ENCODE measurements at regions not wholly inside any gene's neighbourhood (a gene's known extent, or its start where the extent isn't known, plus 50 kb on each side); places are given as distances from the start of the nearest gene placed in this dataset.

DNA sequence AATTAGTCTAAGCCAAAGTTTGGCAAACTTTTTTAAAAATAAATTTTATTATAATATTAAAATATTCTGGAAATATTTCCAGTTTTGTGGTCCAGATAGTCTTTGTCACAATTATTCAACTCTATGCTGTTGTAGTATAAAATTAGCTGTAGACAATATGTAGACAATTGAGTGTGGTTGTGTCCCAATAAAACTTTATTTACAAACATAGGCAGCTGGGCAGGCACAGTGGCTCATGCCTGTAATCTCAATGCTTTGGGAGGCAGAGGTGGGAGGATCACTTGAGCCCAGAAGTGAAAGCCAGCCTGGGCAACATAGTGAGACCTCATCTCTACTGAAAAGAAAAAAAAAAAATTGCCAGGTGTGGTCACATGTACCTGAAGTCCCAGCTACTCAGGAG is 150.5 kb upstream of the EPB41L4A start:
- Histone ChIP-seq H3K27ac (no peak overlapping the region), H3K27me3 (ENCODE audit: insufficient read depth in 3 of 3, low read length in 2 of 3) (no peaks in the 10 kb centered on the region), H3K4me1 (no peaks in the 10 kb centered on the region), H3K9me3 (no peaks in the 10 kb centered on the region), H3K4me3 (no peak overlapping the region), H3K36me3 (ENCODE audit: insufficient read depth in 1 of 2, low read depth in 1 of 2) (no peaks in the 10 kb centered on the region)
- no peak for ATAC-seq
- TF ChIP-seq, protein P1, sequence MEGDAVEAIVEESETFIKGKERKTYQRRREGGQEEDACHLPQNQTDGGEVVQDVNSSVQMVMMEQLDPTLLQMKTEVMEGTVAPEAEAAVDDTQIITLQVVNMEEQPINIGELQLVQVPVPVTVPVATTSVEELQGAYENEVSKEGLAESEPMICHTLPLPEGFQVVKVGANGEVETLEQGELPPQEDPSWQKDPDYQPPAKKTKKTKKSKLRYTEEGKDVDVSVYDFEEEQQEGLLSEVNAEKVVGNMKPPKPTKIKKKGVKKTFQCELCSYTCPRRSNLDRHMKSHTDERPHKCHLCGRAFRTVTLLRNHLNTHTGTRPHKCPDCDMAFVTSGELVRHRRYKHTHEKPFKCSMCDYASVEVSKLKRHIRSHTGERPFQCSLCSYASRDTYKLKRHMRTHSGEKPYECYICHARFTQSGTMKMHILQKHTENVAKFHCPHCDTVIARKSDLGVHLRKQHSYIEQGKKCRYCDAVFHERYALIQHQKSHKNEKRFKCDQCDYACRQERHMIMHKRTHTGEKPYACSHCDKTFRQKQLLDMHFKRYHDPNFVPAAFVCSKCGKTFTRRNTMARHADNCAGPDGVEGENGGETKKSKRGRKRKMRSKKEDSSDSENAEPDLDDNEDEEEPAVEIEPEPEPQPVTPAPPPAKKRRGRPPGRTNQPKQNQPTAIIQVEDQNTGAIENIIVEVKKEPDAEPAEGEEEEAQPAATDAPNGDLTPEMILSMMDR (IDR thresholded peaks at IDR 0.05), result no peak
- no peak for DNase-seq
- intact Hi-C loops (cut with DNase I), result no loop called here

DNA sequence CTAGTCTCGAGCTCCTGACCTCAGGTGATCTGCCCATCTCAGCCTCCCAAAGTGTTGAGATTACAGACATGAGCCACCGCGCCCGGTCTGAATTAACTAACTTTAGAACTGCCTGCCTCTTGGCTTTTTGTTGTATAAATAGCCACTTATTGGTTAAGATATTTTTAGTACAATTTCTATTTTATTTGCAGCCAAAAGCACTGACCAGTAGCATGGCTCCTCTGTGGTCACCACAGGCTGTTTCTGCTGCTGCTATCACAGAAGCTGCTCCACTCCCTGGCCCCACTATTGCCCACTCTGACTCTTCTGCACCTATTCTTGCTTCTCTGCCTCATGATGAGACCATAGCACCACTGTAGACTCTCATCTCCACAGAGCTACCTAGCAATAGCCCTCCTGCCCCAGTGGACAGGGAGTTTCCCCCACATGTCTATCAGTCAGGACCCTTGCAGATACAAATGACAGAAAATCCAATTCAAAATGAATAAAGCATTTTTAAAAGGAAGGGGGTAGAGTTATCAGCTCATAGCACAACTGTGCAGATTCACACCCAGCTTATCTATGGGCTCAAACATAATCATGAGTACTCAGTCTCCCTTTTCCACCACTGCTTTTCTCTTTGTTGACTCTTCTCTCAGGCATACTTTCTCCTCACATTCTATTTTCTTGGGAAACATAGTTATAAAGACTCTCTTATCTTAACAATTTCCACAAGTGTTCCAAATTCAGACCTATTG is 151.8 kb upstream of the EPB41L4A start:
- 84 to 86% (median 85%) methylated on average over 4 of the region's 4 CpGs for WGBS, 3 donors
- no peak overlapping the region for H3K27ac ChIP-seq
- no peaks in the 10 kb centered on the region for H3K27me3 ChIP-seq (ENCODE audit: insufficient read depth in 3 of 3, low read length in 2 of 3)
- H3K36me3 ChIP-seq (ENCODE audit: insufficient read depth in 1 of 2, low read depth in 1 of 2), result no peaks in the 10 kb centered on the region
- no peak for DNase-seq
- TF ChIP-seq, protein P1 (IDR thresholded peaks at IDR 0.05), result no peak
- H3K4me3 ChIP-seq, result no peak overlapping the region
- intact Hi-C loops (cut with DNase I), result no loop called here
- no peak for ATAC-seq
- no peaks in the 10 kb centered on the region for H3K4me1 ChIP-seq
- H3K9me3 ChIP-seq, result no peaks in the 10 kb centered on the region

DNA sequence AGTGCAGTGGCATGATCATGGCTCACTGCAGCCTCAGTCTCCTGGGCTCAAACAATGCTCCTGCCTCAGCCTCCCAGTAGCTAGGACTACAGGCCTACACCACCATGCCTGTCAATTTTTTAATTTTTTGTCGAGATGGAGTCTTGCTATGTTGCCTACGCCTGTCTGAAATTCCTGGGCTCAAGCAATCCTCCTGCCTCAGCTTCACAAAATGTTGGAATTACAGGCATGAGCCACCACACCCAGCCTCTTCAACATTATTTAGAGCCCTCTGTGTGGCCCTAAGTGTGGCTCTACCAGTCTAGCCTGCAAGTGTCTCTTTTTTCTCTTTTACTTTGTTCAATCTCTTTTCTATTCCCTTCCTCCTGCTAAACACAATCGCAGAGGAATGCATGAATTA is 154.4 kb upstream of the EPB41L4A start:
- DNase-seq, result no peak
- Histone ChIP-seq H3K4me1 (no peaks in the 10 kb centered on the region), H3K27me3 (ENCODE audit: insufficient read depth in 3 of 3, low read length in 2 of 3) (no peaks in the 10 kb centered on the region), H3K4me3 (no peak overlapping the region), H3K9me3 (no peaks in the 10 kb centered on the region), H3K27ac (no peak overlapping the region), H3K36me3 (ENCODE audit: insufficient read depth in 1 of 2, low read depth in 1 of 2) (no peaks in the 10 kb centered on the region)
- ATAC-seq, result no peak
- 91 to 93% (median 91%) methylated on average over 3 of the region's 3 CpGs for WGBS, 3 donors
- TF ChIP-seq, protein P1 (IDR thresholded peaks at IDR 0.05), result no peak
- intact Hi-C loops (cut with DNase I), result no loop called here

GRCh38 chr5:112574536-112574935 is 155.5 kb upstream of the EPB41L4A start:
- Histone ChIP-seq H3K36me3 (ENCODE audit: insufficient read depth in 1 of 2, low read depth in 1 of 2) (no peaks in the 10 kb centered on the region), H3K4me1 (no peaks in the 10 kb centered on the region), H3K27ac (no peak overlapping the region), H3K9me3 (no peaks in the 10 kb centered on the region), H3K4me3 (no peak overlapping the region), H3K27me3 (ENCODE audit: insufficient read depth in 3 of 3, low read length in 2 of 3) (no peaks in the 10 kb centered on the region)
- intact Hi-C loops (cut with DNase I), result no loop called here
- TF ChIP-seq, protein P1 (IDR thresholded peaks at IDR 0.05), result no peak
- WGBS, 3 donors, result 48 to 89% (median 82%) methylated on average over 3 of the region's 3 CpGs
- DNase-seq, result no peak
- no peak for ATAC-seq
